ENCODE measurements at regions not wholly inside any gene's neighbourhood (a gene's known extent, or its start where the extent isn't known, plus 50 kb on each side); places are given as distances from the start of the nearest gene placed in this dataset.

GRCh38 chr5:26227245-26227644 lies 811.1 kb downstream of the CDH9 start:
- no peak for DNase-seq (ENCODE audit: low spot score)

- DNase-seq (ENCODE audit: low spot score), result no peak
Measured at GRCh38 chr5:26205121-26205520, 833.3 kb downstream of the CDH9 start.

- DNase-seq (ENCODE audit: low spot score), result no peak
Measured at GRCh38 chr5:26193626-26194025, 844.8 kb downstream of the CDH9 start.

- DNase-seq (ENCODE audit: low spot score), result no peak
Measured at GRCh38 chr5:26192486-26192885, 845.9 kb downstream of the CDH9 start.

GRCh38 chr5:26181582-26181981 lies 856.8 kb downstream of the CDH9 start:
- no peak for DNase-seq (ENCODE audit: low spot score)

- DNase-seq (ENCODE audit: low spot score), result no peak
Measured at GRCh38 chr5:26148569-26149107, 889.7 kb downstream of the CDH9 start.

- DNase-seq (ENCODE audit: low spot score), result no peak
Measured at GRCh38 chr5:26143259-26143658, 895.1 kb downstream of the CDH9 start.

- DNase-seq (ENCODE audit: low spot score), result no peak
Measured at GRCh38 chr5:26121338-26121737, 917.0 kb downstream of the CDH9 start.

GRCh38 chr5:26104175-26104574 lies 934.2 kb downstream of the CDH9 start:
- DNase-seq (ENCODE audit: low spot score), result no peak

GRCh38 chr5:26060212-26060611 lies 978.2 kb downstream of the CDH9 start:
- no peak for DNase-seq (ENCODE audit: low spot score)

GRCh38 chr5:26054594-26054993 lies 983.8 kb downstream of the CDH9 start:
- DNase-seq (ENCODE audit: low spot score), result no peak

- no peak for DNase-seq (ENCODE audit: low spot score)
Measured at GRCh38 chr5:26034813-26035212, 1003.6 kb downstream of the CDH9 start.

GRCh38 chr5:26031481-26031880 lies 1006.9 kb downstream of the CDH9 start:
- no peak for DNase-seq (ENCODE audit: low spot score)

GRCh38 chr5:26026044-26026443 lies 1012.3 kb downstream of the CDH9 start:
- DNase-seq (ENCODE audit: low spot score), result no peak

GRCh38 chr5:26024774-26025173 lies 1013.6 kb downstream of the CDH9 start:
- DNase-seq (ENCODE audit: low spot score), result no peak

- DNase-seq (ENCODE audit: low spot score), result no peak
Measured at GRCh38 chr5:26023361-26023760, 1015.0 kb downstream of the CDH9 start.

- DNase-seq (ENCODE audit: low spot score), result no peak
Measured at GRCh38 chr5:26014206-26014605, 1024.2 kb downstream of the CDH9 start.

- no peak for DNase-seq (ENCODE audit: low spot score)
Measured at GRCh38 chr5:26012078-26012477, 1026.3 kb downstream of the CDH9 start.

- DNase-seq (ENCODE audit: low spot score), result no peak
Measured at GRCh38 chr5:26009742-26010141, 1028.6 kb downstream of the CDH9 start.

- DNase-seq (ENCODE audit: low spot score), result no peak
Measured at GRCh38 chr5:26003966-26004365, 1034.4 kb downstream of the CDH9 start.

GRCh38 chr5:25995209-25995608 lies 1043.2 kb downstream of the CDH9 start:
- no peak for DNase-seq (ENCODE audit: low spot score)

GRCh38 chr5:25993701-25994100 lies 1044.7 kb downstream of the CDH9 start:
- no peak for DNase-seq (ENCODE audit: low spot score)

- DNase-seq (ENCODE audit: low spot score), result no peak
Measured at GRCh38 chr5:25991639-25992038, 1046.7 kb downstream of the CDH9 start.

GRCh38 chr5:25990771-25991170 lies 1047.6 kb downstream of the CDH9 start:
- DNase-seq (ENCODE audit: low spot score), result no peak

GRCh38 chr5:25979086-25979485 lies 1059.3 kb downstream of the CDH9 start:
- no peak for DNase-seq (ENCODE audit: low spot score)

All from hematopoietic multipotent progenitor cell treated with erythropoietin and hydrocortisone succinate and interleukin-3 and kit ligand, for 17 days (in vitro differentiated cells).